OCI-LY3 (cell line): ENCODE measurements at regions not wholly inside any gene's neighbourhood (a gene's known extent, or its start where the extent isn't known, plus 50 kb on each side); places are given as distances from the start of the nearest gene placed in this dataset.

ENCODE experiments used
- CTCF ChIP-seq: fragments of 200-600, 300-600 bp; sonication (generic); IDR thresholded peaks from 2 replicates; pipeline ENCODE4 v1.5.1; 2014; ENCODE audit warnings: antibody characterized with exemption, low read length, low read depth
- EZH2phosphoT487 ChIP-seq: fragments of 200-600 bp; shearing (Covaris generic); IDR thresholded peaks from 2 replicates; pipeline ENCODE4 v1.6.1; 2018; ENCODE audit warnings: antibody characterized with exemption, mixed run types, low read depth

DNA sequence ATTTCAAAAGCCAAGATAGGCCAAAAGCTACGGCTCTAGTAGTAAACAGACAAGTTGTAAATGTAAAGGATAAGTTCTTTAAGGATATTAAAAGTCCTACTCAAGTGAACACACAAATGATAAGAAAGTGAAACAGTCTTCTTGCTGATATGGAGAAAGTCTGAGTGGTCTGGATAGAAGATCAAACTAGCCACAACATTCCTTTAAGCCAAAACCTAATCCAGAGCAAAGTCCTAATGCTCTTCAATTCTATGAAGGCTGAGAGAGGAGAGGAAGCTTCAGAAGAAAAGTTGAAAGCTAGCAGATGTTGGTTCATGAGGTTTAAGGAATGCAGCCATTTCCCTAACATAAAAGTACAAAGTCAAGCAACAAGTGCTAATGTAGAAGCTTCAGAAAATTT lies 111.7 kb upstream of the ZEB2 start:
- TF ChIP-seq CTCF (no peak), EZH2phosphoT487 (no peak)
